Esophagus (tissue), 2 donors: ENCODE measurements at regions not wholly inside any gene's neighbourhood (a gene's known extent, or its start where the extent isn't known, plus 50 kb on each side); places are given as distances from the start of the nearest gene placed in this dataset.
"Not testable (repeated sequence)": the region's sequence is repeated elsewhere in the genome, so short reads cannot be mapped to it uniquely, and the experiment has no call there.

Experiments used
- H3K27ac ChIP-seq, 2 donors: one replicate each; pipeline ENCODE4 v1.5.1; 2013; ENCODE audit warnings: low read depth in 2 of 2, mild to moderate bottlenecking in 2 of 2, inconsistent platforms in 1 of 2, low read length in 1 of 2, moderate library complexity in 1 of 2
- H3K27me3 ChIP-seq, 2 donors: one replicate each; pipeline ENCODE4 v1.6.1; 2013; ENCODE audit warnings: low read length in 2 of 2, control low read depth in 1 of 2, mild to moderate bottlenecking in 1 of 2; ENCODE audit not compliant: insufficient read depth in 2 of 2, control insufficient read depth in 1 of 2
- H3K36me3 ChIP-seq, 2 donors: one replicate each; pipeline ENCODE4 v1.6.1; 2013; ENCODE audit warnings: low read length in 1 of 2; ENCODE audit not compliant: control insufficient read depth in 2 of 2, insufficient read depth in 2 of 2
- H3K4me1 ChIP-seq, 2 donors: one replicate each; pipeline ENCODE4 v1.6.1; 2013; ENCODE audit warnings: low read length in 1 of 2; ENCODE audit not compliant: control insufficient read depth in 2 of 2, insufficient read depth in 2 of 2
- H3K4me3 ChIP-seq, 2 donors: one replicate each; pipeline ENCODE4 v1.5.1; 2013; ENCODE audit warnings: low read length in 2 of 2, mild to moderate bottlenecking in 2 of 2, low read depth in 1 of 2, moderate library complexity in 1 of 2
- H3K9me3 ChIP-seq, 2 donors: one replicate each; pipeline ENCODE4 v1.6.1; 2013; ENCODE audit warnings: mild to moderate bottlenecking in 2 of 2, low read depth in 1 of 2, low read length in 1 of 2, moderate library complexity in 1 of 2; ENCODE audit not compliant: control insufficient read depth in 2 of 2, insufficient read depth in 1 of 2
- WGBS, 2 donors: extraction: QIAGEN DNeasy Blood & Tissue Kit; methylation state at CpG; one replicate each; pipeline ENCODE4 v1.1.7; 2013; 5-methylcytosine and 5-hydroxymethylcytosine counted together
- donor health status: healthy with polysubstance abuse.
- donor health status: Bipolar disorder and iron deficiency.

GRCh38 chr10:23866985-23867384 is 342.0 kb upstream of the KIAA1217 start:
- not testable (repeated sequence) for H3K4me1 ChIP-seq, H3K4me3 ChIP-seq, H3K27me3 ChIP-seq, H3K27ac ChIP-seq, H3K36me3 ChIP-seq, H3K9me3 ChIP-seq
- 90 to 91% methylated on average over 2 of the region's 5 CpGs for WGBS, 2 donors

- WGBS, 2 donors: 57 to 63% methylated on average over 2 of the region's 2 CpGs
- Histone ChIP-seq H3K27me3 (no peaks in the 10 kb centered on the region), H3K4me1 (no peaks in the 10 kb centered on the region), H3K4me3 (no peak overlapping the region), H3K9me3 (peaks cover 0 to 2% of the 10 kb centered on the region in 2 donors), H3K27ac (no peak overlapping the region), H3K36me3 (no peaks in the 10 kb centered on the region)
Observed at GRCh38 chr10:23868121-23868520, 340.8 kb upstream of the KIAA1217 start.

GRCh38 chr10:23869548-23869947 is 339.4 kb upstream of the KIAA1217 start:
- Histone ChIP-seq H3K27me3 (no peaks in the 10 kb centered on the region), H3K27ac (no peak overlapping the region), H3K4me1 (no peaks in the 10 kb centered on the region), H3K9me3 (peaks cover 0 to 2% of the 10 kb centered on the region in 2 donors), H3K4me3 (no peak overlapping the region), H3K36me3 (no peaks in the 10 kb centered on the region)
- WGBS, 2 donors: 49 to 61% methylated on average over 7 of the region's 7 CpGs

GRCh38 chr10:23869996-23870395 is 338.9 kb upstream of the KIAA1217 start:
- no peak overlapping the region for H3K4me3 ChIP-seq
- no peaks in the 10 kb centered on the region for H3K4me1 ChIP-seq
- H3K27ac ChIP-seq: no peak overlapping the region
- WGBS, 2 donors: 54 to 60% methylated on average over 3 of the region's 3 CpGs
- H3K9me3 ChIP-seq: peaks cover 0 to 2% of the 10 kb centered on the region in 2 donors
- H3K36me3 ChIP-seq: no peaks in the 10 kb centered on the region
- no peaks in the 10 kb centered on the region for H3K27me3 ChIP-seq

- no peak overlapping the region for H3K27ac ChIP-seq
- H3K4me1 ChIP-seq: no peaks in the 10 kb centered on the region
- 44 to 55% methylated on average over 2 of the region's 2 CpGs for WGBS, 2 donors
- no peaks in the 10 kb centered on the region for H3K36me3 ChIP-seq
- H3K9me3 ChIP-seq: peaks cover 0 to 2% of the 10 kb centered on the region in 2 donors
- no peaks in the 10 kb centered on the region for H3K27me3 ChIP-seq
- H3K4me3 ChIP-seq: no peak overlapping the region
Observed at GRCh38 chr10:23870651-23871610, 338.0 kb upstream of the KIAA1217 start.

GRCh38 chr10:23872290-23872689 is 336.6 kb upstream of the KIAA1217 start:
- WGBS, 2 donors: 66 to 70% methylated on average over 2 of the region's 2 CpGs

GRCh38 chr10:23877791-23878320 is 331.1 kb upstream of the KIAA1217 start:
- Histone ChIP-seq H3K4me1 (no peaks in the 10 kb centered on the region), H3K27me3 (no peaks in the 10 kb centered on the region), H3K27ac (no peak overlapping the region), H3K36me3 (no peaks in the 10 kb centered on the region), H3K4me3 (no peak overlapping the region), H3K9me3 (no peaks in the 10 kb centered on the region)
- WGBS, 2 donors: 77 to 80% methylated on average over 10 of the region's 10 CpGs

More at GRCh38 chr10:23872290-23872689, 336.6 kb upstream of the KIAA1217 start:
- Histone ChIP-seq H3K9me3 (no peaks in the 10 kb centered on the region), H3K27ac (no peak overlapping the region), H3K27me3 (no peaks in the 10 kb centered on the region), H3K36me3 (no peaks in the 10 kb centered on the region), H3K4me1 (no peaks in the 10 kb centered on the region), H3K4me3 (no peak overlapping the region)

- no peak overlapping the region for H3K27ac ChIP-seq
Observed at GRCh38 chr10:23884670-23885069, 324.3 kb upstream of the KIAA1217 start.

GRCh38 chr10:23885853-23886252 is 323.1 kb upstream of the KIAA1217 start:
- 71% methylated on average over 5 of the region's 5 CpGs for WGBS, 2 donors
- Histone ChIP-seq H3K27me3 (no peaks in the 10 kb centered on the region), H3K4me3 (no peak overlapping the region), H3K27ac (no peak overlapping the region), H3K9me3 (no peaks in the 10 kb centered on the region), H3K4me1 (no peaks in the 10 kb centered on the region), H3K36me3 (no peaks in the 10 kb centered on the region)

More at GRCh38 chr10:23884670-23885069, 324.3 kb upstream of the KIAA1217 start:
- Histone ChIP-seq H3K36me3 (no peaks in the 10 kb centered on the region), H3K9me3 (no peaks in the 10 kb centered on the region), H3K4me3 (no peak overlapping the region), H3K4me1 (no peaks in the 10 kb centered on the region), H3K27me3 (no peaks in the 10 kb centered on the region)
- 40 to 55% methylated on average over 2 of the region's 2 CpGs for WGBS, 2 donors
